ENCODE measurements at regions not wholly inside any gene's neighbourhood (a gene's known extent, or its start where the extent isn't known, plus 50 kb on each side); places are given as distances from the start of the nearest gene placed in this dataset.

- DNase-seq: peak; percentile 67
These were observed 168.5 kb downstream of the NOC3L start for GRCh38 chr10:94194256-94194655.

GRCh38 chr10:94197241-94197640 lies 165.5 kb downstream of the NOC3L start:
- DNase-seq: no peak

GRCh38 chr10:94198324-94198723 lies 164.4 kb downstream of the NOC3L start:
- DNase-seq: no peak

- DNase-seq: no peak
These were observed 163.2 kb downstream of the NOC3L start for GRCh38 chr10:94199565-94199964.

GRCh38 chr10:94200146-94200837 lies 162.4 kb downstream of the NOC3L start:
- DNase-seq: no peak

GRCh38 chr10:94205396-94205831 lies 157.3 kb downstream of the NOC3L start:
- DNase-seq: peak; percentile 53

GRCh38 chr10:94206176-94206575 lies 156.6 kb downstream of the NOC3L start:
- DNase-seq: no peak

GRCh38 chr10:94208315-94208714 lies 154.4 kb downstream of the NOC3L start:
- DNase-seq: no peak

- no peak for DNase-seq
These were observed 152.1 kb downstream of the NOC3L start for GRCh38 chr10:94210440-94211168.

GRCh38 chr10:94211169-94211510 lies 151.6 kb downstream of the NOC3L start:
- no peak for DNase-seq

GRCh38 chr10:94213001-94213530 lies 149.7 kb downstream of the NOC3L start:
- DNase-seq: no peak

- no peak for DNase-seq
These were observed 148.8 kb downstream of the NOC3L start for GRCh38 chr10:94213980-94214379.

GRCh38 chr10:94214481-94214893 lies 148.3 kb downstream of the NOC3L start:
- no peak for DNase-seq

GRCh38 chr10:94216201-94216600 lies 146.5 kb downstream of the NOC3L start:
- DNase-seq: no peak

- no peak for DNase-seq
These were observed 145.3 kb downstream of the NOC3L start for GRCh38 chr10:94217411-94217810.

- DNase-seq: no peak
These were observed 144.1 kb downstream of the NOC3L start for GRCh38 chr10:94218493-94219183.

GRCh38 chr10:94219829-94220228 lies 142.9 kb downstream of the NOC3L start:
- DNase-seq: peak; percentile 37

GRCh38 chr10:94220717-94221116 lies 142.0 kb downstream of the NOC3L start:
- DNase-seq: no peak

GRCh38 chr10:94223702-94224370 lies 138.9 kb downstream of the NOC3L start:
- DNase-seq: peak; percentile 36

GRCh38 chr10:94224656-94225055 lies 138.1 kb downstream of the NOC3L start:
- DNase-seq: peak; percentile 59

- no peak for DNase-seq
These were observed 137.2 kb downstream of the NOC3L start for GRCh38 chr10:94225589-94225988.

GRCh38 chr10:94230134-94230785 lies 132.5 kb downstream of the NOC3L start:
- no peak for DNase-seq

Measured in fibroblast of skin of right quadriceps (primary cell).